ENCODE measurements at regions not wholly inside any gene's neighbourhood (a gene's known extent, or its start where the extent isn't known, plus 50 kb on each side); places are given as distances from the start of the nearest gene placed in this dataset.
"Not testable (repeated sequence)": the region's sequence is repeated elsewhere in the genome, so short reads cannot be mapped to it uniquely, and the experiment has no call there.

- DNase-seq: no peak
These were observed 53.3 kb downstream of the TANC2 start for GRCh38 chr17:63019138-63019873.

- no peak for DNase-seq
These were observed 56.5 kb downstream of the TANC2 start for GRCh38 chr17:63022567-63022966.

DNA sequence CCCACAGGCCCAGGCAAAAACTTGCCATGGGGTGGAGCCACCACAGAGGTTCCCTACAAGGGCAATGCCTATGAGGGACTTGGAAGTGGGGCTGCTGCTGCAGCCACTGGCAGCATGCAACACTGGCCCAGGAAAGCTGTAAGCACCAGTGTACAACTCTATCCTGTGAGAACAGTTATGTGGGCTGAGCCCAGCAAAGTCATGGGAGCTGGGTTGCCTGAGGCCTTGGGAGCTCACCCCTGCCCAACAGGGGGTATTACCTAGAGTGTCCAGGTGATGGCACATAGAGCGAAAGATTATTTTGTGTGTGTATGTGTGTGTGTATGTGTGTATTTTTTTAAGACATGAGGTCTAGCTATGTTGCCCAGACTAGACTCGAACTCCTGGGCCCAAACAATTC lies 57.0 kb downstream of the TANC2 start:
- no peak for DNase-seq

GRCh38 chr17:63024201-63024600 lies 58.2 kb downstream of the TANC2 start:
- DNase-seq: no peak

DNA sequence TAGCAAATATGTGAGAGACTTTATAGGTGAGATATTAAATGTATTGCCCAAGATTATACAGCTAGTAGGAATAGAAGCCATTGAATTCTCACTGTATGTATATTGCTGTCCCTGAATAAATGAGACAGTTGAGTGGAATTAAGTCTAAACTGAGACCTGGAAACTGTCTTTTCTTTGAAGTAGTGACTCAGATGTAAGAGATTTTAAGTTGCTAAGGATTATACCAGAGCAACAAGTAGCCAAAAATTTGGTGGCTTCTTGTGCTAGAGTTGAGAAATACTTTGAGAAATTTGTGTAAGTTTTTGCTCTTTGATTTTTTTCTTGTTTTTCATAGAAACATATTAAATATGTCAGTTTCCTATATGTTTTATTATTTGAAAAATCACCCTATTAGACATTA lies 58.7 kb downstream of the TANC2 start:
- no peak for DNase-seq

DNA sequence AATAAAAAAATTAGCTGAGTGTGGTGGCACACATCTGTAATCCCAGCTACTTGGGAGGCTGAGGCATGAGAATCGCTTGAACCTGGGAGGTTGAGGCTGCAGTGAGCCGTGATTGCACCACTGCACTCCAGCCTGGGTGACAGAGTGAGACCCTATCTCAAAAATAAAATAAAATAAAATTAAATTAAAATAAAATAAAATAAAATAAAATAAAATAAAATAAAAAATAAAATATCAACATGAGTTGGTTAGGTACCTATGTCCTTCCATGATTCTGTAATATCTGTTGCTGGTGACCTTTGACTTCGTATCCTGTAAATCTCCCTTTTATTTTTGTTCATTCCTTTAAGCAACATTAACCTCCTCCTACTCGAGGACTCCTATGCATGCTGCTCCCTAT lies 59.6 kb downstream of the TANC2 start:
- not testable (repeated sequence) for DNase-seq

DNA sequence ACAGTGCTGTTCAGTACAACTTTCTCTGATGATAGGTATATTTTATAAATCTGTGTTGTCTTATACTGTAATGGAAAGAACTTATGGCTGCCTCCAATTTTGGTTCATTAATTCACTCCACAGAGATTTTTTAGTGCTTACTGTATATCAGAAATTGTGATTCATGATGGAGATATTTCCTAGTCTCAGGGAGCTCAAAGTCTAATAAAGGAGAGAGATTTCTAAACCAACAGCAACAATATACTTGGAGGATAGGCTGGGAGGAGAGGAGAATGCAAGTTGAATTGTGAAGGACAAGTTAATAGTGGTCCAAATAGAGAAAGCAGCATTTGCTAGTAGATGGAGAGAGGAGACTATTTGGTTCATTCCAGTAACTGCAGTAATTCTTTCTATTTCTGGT lies 63.5 kb downstream of the TANC2 start:
- DNase-seq: peak; percentile 51

GRCh38 chr17:63032142-63032541 lies 66.1 kb downstream of the TANC2 start:
- DNase-seq: no peak

DNA sequence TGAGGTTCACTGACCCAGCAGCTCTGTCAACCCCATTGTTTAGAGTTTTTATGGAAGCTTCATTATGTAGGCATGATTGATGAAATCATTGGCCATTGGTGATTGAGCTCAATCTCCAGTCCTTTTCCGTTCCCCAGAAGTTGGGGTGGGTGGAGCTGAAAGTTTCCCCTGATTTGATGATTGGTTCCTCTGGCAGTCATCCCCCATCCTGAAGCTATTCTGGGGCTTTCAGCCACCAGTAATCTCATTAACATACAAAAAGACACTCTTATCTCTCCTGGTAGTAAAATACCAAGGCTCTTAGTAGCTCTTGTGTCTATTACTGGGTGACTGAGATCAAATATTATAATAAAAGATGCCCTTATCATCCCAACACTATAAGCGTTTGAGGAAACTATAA lies 67.1 kb downstream of the TANC2 start:
- DNase-seq: no peak

GRCh38 chr17:63035271-63035670 lies 69.2 kb downstream of the TANC2 start:
- peak; percentile 14 for DNase-seq

GRCh38 chr17:63035695-63036094 lies 69.7 kb downstream of the TANC2 start:
- DNase-seq: no peak

DNA sequence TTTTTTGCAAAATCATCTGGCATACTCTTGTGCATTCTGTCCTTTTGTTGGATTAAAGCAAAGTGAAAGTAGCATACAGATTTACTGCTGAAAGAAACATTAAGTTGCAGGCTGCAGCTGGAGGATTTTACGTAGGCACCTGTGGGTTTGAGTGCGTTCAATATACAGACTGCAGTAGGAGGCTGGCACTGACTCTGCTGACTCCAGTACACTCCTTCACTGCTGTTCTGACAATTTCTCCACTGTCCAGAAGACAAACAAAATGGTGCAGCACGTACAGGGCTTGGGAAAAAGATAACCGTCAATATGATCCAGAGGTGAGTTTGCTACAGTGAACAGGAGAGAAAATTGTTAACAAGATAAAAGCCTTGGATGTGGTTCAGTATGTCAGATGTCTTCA lies 73.3 kb downstream of the TANC2 start:
- no peak for DNase-seq

DNA sequence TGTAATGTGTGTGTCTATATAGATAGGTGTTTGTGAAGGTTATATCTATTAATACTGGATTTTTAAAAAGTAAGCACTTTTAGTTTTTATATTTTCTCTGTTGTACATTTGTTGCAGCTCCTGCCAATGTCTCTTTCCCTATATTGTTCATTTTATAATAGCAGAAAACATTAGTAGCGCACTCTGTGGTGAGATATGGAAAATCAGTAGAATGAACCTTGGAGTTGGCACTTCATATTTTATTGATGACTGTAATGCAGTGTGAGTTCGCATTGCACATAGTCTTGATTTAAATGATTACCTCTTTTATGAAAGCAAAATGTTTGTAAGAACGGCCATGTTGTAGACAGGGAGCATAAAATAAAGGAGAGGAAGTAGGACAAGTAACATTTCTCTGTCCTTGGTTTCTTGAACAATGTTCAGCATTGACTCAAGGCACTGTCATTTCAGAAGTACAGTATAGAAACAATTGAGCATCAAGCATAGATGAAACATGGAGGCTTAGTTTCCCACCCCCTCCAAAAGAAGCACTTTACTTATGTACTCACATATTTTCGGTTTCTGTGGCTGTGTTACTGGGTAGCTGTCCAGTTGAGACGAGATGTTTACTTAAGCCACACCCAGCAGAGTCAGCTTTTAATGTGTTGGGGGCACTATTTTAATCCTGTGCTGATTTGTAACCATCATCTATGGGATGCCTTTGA lies 74.0 kb downstream of the TANC2 start:
- DNase-seq: no peak

DNA sequence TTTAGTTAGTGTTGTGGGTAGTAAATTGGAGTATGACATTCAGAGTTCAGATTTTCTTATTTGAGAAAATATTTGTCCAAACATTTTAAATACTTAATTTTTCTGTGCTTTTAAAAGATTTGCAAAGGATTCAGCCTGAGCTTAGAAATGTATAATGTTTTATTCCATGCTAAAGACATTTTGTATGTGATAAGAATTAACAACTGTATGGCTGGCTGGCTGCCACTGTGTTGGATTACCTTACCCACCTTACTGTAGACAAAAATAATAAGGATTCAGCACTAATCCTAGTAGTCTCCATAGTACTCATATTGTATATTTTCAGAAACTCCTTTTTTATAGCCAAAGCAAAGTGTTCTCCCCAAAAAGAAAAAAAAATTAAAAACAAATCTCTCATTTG lies 74.8 kb downstream of the TANC2 start:
- DNase-seq: no peak

DNA sequence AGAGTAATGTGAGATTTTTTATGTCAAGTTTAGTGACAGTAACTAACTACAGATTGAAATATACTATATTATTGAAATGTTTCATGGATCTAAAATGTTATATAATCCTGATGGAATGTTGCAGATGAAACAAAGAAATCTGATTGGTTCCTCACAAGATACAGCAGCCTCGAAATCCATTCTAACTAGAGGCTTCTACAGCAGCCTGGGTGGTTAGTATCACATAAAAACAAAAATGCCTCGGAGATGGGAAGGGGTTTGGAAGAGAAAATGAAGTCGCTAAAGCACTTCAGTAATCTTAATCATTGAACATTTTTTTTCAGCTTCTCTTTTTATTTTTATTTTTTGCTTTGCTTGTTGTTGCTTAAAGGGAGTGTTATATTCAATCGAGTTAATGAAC lies 75.2 kb downstream of the TANC2 start:
- DNase-seq: no peak

GRCh38 chr17:63041722-63042121 lies 75.7 kb downstream of the TANC2 start:
- no peak for DNase-seq

DNA sequence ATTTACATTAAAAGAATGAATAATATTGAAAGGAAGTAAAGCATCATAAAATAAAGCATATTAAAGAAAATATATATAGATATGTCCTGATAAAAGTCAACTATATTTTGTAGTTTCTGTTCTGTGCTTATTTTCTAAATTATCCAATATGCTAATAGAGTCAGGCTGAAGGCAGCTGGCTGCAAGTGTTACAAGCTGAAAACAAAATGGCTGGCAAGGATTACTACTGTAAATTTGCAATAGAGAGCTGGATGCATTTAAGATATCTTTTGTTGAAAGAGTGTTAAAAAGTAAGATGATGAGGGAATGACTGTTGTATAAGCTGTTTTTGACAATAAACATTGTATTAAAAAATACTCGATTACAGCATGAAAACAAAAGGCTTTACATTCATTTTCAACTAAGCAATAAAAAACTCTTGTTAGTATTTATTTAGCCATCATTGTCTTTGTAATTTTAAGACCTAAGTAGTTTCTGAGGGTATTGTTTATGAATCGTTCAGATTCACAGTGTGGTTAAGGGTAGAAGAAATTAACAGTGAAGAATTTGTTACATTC lies 76.3 kb downstream of the TANC2 start:
- DNase-seq: no peak

- not testable (repeated sequence) for DNase-seq
These were observed 91.5 kb downstream of the TANC2 start for GRCh38 chr17:63057560-63057959.

- no peak for DNase-seq
These were observed 100.3 kb downstream of the TANC2 start for GRCh38 chr17:63066158-63066813.

GRCh38 chr17:63069245-63069644 lies 103.2 kb downstream of the TANC2 start:
- DNase-seq: no peak

DNA sequence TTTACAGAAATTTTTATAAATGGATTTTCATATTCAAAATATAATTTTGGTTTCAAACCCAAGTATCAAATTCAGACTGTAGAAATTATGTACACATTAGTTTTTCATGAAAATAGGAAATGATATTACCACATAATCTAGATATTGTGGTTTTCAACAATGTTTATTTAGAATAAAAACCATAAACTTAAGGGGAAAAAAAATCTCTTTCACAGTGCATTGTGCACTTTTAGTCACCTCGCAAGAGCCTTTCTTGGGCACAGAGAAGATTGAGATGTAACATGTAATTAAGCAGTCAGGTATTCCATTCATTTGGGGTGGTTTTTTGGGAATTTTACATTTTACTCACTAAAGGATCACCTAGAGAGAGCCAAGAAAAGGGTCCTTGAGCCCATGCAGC lies 104.0 kb downstream of the TANC2 start:
- DNase-seq: no peak

GRCh38 chr17:63071797-63072196 lies 105.8 kb downstream of the TANC2 start:
- no peak for DNase-seq

DNA sequence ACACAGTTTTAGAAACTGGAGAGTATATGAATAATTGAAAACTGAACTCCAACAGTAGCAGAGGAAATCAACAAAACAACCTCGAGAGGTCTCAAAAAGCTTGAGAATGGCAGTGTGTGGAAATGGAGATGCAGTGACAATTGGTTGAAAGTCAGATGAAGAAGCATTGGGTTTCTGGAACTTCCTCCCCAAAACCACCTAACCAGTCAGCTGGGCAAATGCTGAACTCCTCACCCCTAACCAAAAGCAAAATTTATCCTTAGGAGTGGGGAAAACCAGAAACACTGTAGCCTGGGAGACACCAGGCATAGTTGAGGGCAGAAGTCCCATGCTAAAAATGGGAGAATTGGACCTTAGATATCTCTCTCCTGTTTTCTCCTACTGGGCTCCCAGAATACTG lies 109.9 kb downstream of the TANC2 start:
- DNase-seq: no peak

DNA sequence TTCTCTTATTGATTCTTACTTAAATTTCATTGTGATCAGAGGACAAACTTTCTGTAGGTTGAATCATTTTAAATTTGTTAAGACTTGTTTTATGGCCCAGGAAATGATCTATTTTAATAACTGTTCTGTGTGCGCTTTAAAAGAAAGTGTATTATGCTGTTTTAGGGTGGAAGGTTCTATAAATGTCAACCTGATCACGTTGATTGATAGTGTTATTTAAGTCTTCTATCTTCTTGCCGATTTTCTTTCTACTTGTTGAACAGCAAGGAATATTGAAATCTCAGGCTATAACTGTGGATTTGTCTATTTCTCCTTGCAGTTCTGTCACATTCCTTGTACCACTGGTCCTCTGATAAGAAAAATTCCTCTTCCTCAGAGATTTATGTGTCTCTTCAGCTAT lies 112.7 kb downstream of the TANC2 start:
- DNase-seq: no peak
